Cerebellar cortex (tissue), 1 donor: ENCODE measurements at regions not wholly inside any gene's neighbourhood (a gene's known extent, or its start where the extent isn't known, plus 50 kb on each side); places are given as distances from the start of the nearest gene placed in this dataset.
"Not testable (repeated sequence)": the region's sequence is repeated elsewhere in the genome, so short reads cannot be mapped to it uniquely, and the experiment has no call there.

Experiments used
- DNase-seq: peaks from one replicate; pipeline ENCODE4 v3.0.0-alpha.2; 2015; ENCODE audit warnings: low spot score

DNA sequence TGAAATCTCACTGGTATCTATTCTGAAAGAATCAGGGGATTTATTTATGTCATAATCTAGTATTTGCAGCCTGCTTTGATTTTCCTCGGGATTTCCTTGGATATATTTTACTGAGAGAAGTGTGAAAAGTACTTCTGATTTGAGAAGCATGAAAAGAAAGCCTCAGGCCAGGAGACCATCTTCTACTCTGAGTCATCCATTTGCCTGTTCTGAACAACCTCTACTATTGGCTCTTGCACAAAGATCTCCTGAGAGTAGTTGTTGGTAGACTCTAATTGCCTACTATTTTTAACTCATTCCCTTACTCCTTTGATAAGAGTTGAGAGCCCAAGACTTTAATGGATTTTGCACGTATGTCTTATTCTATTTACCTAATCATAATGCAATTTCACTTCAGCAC, 318.9 kb downstream of the BCHE start:
- DNase-seq = no peak

DNA sequence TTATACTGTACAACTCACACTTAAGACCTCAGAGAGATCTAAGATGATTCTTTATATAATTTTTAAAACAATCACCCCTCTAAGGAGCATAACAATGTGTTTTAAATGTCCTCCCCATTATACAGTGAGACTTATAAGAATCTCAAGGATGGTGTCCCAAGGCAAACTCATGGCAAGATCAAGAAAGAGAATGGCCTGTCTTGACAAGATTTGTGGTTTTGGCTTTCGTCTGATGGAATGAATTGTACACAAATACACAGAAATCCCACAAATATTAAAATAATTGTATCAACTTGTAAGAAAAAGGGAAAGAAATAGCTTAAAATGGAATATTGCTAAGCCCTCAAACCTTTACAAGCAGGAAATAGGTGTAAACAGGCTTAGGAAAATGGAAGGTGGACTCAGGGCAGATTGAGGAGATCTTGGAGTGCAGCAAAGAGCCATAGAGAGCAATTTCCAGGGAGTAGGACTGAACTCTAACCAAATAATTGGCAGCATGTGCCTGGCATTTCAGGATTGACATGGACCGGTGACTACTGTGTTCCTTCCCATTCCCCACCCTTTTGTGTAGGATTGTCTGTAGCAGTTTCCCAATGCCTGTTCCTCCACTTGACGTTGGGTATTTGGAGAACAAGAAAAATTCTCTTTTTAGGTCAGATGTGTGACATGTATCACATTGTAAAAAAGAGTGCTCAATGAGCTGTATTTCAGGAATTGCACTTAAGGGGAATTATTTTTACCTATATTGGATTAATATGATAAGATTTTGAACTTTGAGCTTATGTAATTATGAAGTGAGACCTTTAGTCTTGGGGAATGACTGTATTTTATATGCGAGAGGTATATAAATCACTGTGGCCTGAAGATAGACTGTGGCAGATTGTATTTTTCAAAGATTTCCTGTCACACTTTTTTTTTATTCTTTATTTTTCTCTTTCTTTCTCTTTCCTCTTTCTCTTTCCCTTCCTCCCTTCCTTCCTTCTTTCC, 317.8 kb upstream of the SLITRK3 start:
- DNase-seq = no peak

DNA sequence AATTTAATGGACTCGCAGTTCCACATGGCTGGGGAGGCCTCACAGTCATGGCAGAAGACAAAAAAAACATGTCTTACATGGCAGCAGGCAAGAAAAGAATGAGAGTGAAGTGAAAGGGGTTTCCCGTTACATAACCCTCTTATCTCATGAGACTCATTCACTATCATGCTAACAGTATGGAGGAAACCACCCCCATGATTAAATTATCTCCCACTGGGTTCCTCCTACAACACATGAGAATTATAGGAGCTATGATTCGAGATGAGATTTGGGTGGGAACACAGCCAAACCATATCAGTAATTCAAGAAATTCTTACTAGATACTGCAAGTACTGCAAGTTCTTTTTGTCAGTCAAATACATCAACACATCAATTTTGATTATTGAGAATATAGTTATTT, 311.4 kb upstream of the SLITRK3 start:
- no peak for DNase-seq

DNA sequence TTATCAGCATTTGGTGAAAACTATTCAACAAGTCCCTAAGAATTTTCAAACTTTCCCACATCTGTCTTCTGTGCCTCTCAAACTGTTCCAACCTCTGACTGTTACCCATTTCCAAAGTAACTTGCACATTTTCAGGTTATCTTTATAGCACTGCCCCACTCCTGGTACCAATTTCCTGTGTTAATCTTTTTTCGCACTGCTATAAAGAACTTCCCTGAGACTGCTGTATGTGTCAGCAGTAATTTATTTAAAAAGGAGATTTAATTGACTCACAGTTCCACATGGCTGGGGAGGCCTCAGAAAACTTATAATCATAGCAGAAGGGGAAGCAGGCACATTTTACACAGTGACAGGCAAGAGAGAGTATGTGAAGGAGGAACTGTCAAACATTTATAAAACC, 310.9 kb upstream of the SLITRK3 start:
- no peak for DNase-seq

DNA sequence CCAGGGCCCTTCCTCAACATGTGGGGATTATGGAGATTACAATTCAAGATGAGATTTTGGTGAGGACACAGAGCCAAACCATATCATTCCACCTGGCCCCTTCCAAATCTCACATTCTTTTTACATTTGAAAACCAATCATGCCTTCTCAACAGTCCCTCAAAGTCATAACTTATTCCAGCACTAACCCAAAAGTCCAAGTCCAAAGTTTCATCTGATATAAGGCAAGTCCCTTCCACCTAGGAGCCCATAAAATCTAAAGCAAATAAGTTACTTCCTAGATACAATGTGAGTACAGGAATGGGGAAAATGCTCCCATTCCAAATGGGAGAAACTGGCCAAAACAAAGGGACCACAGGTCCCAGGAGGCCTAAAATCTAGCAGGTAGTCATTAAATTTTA, 309.5 kb upstream of the SLITRK3 start:
- DNase-seq = no peak

DNA sequence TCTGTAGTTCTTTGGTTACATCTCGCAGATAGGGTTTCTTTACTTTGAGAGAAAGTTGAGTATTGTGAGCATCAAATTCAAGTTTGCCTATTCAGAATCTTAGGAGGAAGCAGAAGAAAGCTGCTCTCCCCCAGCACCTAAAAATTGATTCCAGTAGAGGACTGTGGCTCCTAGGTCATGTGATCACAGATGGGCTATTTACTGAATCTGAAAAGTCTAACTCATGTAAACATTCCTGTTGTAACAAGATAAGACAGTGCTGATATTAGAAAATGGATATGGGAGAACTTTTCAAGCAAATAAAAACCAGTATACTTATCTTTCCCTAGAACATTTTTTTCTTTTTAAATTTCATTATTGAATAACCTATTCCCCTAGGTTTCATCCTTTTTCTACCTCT, 308.4 kb upstream of the SLITRK3 start:
- DNase-seq = no peak

DNA sequence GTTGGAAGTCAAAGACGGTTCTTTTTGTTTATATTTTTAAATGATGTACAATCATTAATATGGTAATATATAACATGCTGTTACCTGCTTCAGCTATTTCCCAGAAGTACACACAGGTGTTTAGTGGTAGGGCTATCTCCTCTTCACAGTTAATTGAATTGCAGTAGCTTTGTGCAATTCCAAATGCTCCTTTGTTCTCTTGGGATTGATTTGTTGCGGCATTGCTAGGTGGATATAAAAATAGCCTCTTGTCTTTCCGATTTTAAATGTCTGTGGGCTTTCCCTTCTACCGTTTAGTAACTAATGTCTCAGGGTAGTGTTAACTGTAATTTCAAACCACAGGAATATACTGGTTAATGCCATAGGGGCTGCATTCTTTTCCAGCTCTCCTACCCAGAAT, 307.6 kb upstream of the SLITRK3 start:
- no peak for DNase-seq

DNA sequence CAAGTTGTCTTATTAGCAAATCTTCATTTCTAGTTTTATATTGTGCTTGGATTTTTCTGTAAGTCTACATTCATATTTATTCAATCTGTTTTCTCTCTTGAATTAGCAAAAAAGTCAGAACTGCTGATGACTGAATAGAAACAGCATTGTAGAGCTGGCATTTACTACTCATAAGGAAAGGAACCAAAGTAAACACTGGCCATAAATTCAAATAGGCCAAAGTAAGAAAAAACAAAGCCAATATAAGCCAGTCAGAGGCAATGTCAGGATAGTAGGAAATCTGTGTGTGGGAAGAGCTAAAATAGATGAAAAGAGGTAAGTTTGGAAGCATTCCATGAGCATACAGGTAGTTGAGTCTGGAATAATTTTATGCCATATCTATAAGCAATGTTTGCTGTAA, 307.2 kb upstream of the SLITRK3 start:
- no peak for DNase-seq

DNA sequence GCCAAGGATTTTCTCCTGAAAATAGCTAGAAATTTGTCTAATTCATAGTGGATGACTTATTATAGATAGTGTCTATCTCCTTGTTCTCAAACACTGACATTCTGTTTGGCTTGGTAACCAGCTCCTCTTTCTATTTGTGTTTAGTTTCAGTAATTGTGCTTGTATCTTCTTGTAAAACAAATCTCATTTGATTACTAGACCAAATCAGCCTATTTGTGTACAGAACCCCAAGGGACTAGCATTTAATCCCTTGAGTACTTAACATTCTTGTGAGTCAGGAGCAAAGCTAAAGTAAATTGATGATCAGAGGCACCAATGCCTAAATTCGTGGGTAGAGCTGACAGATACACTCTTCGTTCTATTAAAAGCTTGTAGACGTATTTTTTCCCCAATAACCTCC, 306.5 kb upstream of the SLITRK3 start:
- DNase-seq = no peak

DNA sequence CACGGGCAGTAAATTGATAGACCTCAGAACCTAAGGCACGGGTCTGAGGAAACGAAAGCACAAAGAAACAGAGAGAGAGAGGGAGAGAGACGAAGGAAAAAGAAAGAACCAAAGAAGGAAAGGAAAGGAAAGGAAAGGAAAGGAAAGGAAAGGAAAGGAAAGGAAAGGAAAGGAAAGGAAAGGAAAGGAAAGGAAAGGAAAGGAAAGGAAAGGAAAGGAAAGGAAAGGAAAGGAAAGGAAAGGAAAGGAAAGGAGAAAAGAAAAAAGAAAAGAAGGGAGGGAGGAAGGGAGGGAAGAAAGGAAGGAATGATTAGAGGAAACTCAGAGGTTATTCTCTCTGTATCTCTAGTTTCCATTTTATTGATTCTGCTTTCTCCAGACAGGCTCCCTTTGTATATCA, 302.6 kb upstream of the SLITRK3 start:
- not testable (repeated sequence) for DNase-seq

DNA sequence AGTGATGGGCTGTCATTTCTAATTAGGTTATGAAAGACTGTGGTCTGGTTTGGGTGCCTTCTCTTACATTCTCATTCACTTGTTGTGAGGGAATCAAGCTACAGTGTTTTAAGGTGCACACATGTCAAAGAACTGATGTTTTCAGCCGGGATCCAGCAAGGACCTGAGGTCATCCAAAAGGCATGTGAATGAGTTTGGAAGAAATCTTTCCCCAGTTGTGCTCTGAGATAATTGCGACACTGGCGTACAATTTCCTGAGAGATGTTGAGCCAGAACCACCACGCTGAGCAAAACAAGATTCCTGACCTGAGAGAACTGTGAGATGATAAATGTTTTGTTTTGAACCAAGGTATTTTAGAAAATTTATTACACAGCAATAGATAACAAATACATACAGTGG, 295.3 kb upstream of the SLITRK3 start:
- no peak for DNase-seq

DNA sequence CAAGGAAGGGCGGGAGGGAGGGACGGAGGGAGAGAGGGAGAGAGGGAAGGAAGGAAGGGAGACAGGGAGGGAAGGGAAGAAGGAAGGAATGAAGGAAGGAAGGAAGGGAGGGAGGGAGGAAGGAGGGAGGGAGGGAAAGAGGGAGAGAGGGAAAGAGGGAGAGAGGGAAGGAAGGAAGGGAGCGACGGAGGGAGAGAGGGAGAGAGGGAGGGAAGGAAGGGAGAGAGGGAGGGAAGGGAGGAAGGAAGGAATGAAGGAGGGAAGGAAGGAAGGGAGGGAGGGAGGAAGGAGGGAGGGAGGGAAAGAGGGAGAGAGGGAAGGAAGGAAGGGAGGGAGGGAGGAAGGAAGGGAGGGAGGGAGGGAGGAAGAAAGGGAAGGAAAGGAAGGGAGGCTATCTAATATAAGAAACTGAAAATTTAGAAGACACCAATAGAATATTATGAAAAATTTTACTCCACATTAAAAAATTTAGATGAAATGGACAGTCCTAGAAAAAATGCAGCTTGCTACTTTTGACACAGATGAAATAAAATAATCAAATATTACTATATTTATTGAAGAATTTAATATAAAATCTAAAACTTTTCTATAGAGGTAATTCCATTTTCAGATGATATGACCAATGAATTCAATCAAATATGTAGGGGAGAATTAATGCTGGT, 280.3 kb upstream of the SLITRK3 start:
- DNase-seq = no peak

DNA sequence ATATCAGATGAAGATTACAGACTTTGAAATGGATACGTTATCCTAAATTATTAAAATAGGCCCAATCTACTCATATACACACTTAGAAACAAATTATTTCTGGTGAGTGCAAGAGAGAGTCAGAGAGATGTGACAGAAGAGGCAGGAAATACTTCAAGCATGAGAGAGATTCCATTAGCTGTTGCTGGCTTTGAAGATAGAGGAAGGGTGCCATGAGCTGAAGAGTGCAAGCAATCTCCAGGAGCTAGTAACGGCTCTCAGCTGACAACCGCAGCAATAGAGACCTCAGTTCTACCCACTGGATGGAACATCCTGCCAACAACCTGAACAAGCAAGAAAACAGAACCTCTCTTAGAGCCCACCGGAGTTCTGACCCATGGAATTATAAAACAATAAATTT, 270.7 kb upstream of the SLITRK3 start:
- no peak for DNase-seq

DNA sequence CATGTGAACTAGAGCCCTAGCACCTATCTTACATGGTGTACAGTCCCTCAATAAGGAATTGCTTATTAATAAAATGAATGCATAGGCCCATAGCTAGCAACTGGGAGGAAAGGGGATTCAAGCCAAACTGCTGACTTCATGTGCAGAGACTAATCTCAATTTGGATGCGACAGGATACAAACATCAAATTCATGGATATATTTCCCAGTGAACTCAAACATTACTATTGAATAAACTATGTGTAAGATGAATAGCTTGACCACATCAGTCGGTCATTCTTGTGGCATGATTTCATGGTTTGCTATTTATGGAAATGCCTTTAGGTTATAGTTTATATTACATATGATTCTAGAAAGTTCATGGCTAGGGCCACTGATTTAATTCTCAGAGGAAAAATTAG, 268.6 kb upstream of the SLITRK3 start:
- no peak for DNase-seq

DNA sequence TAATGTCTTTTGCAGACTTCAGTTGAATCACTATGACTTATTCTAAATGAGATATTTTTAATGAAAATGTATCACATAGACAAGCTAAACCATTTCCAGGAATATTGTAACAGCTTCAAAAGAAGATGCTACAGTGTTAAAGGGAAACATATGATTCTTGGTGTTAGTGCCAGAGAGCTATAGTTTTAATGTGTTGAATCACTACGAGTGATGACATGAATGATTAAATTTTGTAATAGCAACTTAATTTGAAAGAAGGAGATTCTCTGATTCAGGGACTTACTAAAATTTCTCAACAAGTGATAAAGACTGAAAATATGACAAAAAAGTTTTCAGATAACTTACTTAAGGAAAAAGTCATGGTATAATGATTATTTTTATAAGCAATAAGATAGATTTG, 267.3 kb upstream of the SLITRK3 start:
- no peak for DNase-seq

DNA sequence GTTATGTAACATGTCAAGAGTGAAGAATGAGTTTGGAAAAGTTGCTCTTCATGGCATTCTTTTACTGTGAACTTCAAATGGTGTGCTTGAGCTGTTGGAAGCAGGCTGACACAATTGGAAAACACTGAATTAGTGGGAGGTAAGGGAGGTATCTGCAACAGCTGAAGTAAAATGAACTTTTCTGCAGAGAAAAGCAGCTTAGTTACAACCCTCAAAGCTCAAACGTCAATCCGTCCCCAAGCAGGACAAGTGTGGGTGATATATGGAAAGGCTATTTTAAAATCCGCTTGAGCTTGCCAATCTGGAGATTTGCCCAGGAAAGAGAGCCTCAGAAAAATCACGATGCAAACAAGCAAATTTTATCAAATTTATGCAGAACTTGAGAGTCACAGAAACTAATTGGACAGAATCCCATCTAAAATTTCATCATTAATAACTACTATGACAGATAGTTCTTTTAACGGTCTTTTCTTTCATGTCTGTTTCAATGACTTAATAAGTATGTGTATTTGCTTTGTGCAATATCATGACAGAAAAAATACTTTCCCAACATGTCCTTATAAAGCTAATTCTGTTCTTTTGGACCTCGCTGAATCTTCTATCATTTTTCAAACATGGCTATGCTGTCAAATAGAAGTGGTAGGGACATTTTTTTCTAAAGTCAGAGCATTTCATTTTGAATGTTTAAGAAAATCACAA, 266.6 kb upstream of the SLITRK3 start:
- DNase-seq = peak; percentile 12

DNA sequence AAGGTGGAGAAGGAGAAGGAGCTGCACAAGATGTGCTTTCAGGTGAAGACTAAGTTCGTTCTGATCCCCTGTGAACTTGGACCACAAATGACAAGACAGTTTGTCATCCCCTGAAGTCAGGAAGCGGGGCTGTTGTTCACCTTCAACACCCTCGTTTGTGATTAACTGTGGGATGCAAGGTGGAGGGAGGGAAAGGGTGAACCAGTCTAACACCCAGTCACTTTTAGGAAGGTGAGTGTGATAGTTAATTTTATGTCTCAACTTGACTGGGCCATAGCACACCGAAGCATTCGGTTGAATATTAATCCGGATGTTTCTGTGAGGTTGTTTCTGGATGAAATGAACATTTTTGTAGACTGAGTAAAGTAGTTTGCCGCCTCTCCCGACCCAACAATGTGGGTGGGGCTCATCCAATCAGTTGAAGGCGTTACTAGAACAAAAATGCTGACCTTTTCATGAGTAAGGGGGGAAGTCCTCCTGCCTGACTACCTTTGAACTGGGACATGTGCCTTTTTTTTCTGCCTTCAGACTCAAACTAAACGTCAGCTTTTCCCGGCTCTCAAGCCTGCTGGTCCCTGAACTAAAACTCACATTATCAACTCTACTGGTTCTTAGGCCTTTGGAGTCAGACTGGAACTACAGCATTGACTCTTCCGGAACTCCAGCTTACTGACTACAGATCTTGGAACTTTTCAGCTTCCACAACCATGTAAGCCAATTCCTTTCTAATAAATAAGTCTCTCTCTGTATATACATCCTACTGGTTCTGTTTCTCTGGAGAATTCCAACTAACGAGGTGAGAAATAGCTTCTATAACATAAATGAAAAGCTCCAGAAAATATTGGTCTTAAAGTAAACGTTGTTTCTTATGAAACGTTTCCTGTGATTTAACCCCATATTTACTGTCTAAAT, 264.0 kb upstream of the SLITRK3 start:
- DNase-seq = no peak

DNA sequence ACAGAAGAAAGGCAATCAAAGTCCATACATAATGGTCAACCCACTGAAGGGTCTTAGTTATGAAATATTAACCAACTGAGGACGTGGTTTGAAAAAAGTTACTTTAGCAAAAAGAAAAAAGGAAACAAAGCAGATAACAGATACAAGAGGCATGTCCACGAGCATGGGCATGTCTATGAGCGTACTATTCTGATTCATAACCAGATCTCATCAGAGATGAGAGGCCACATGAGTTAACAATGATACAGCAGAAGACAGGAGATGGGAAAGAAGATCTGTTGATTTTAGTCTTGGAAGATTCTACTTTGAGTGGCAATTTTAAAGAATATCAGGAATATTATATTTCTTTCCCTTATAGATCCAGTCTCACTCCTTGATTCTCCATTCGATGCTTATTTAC, 262.9 kb upstream of the SLITRK3 start:
- DNase-seq = no peak

DNA sequence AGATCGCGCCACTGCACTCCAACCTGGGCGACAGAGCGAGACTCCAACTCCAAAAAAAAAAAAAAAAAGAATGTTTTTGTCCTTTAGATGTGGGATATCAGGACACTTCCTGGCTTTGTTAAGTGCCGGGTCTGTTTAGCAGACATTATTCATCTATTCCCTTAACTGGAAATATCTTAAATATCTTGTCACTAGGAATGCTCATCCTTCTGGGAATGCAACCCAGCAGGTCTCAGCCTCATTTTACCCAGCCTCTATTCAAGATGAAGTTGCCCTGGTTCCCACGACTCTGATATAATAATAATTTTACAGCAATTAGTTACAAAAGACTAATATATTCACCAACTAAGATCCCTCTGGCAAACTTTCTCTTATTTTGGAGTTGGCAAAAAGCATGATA, 260.9 kb upstream of the SLITRK3 start:
- no peak for DNase-seq

DNA sequence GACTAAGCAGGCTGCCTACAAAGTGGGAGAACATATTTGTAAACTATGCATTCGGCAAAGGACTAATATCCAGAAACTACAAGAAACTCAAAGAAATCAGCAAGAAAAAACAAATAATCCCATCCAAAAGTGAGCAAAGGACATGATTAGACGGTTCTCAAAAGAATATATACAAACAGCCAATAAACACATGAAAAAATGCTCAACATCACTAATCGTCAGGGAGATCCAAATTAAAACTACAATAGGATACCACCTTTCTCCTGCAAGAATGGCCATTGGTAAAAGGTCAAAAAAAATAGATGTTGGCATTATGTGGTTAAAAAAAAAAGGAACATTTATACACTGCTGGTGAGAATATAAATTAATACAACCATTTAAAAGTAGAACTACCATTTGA, 259.6 kb upstream of the SLITRK3 start:
- DNase-seq = no peak

DNA sequence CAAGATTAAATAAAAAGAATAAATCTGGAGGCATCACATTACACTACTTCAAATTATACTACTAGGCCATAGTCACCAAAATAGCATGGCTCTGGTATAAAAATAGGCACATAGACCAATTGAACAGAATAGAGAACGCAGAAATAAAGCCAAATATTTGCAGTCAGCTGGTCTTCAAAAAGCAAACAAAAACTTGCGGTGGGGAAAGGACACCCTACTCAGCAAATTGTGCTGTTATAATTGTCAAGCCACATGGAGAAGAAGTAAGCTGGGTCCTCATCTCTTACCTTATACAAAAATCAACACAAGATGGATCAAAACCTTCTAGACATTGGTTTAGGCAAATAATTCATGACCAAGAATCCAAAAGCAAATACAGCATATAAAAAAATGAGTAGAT, 259.2 kb upstream of the SLITRK3 start:
- no peak for DNase-seq
